Endothelial cell of umbilical vein (primary cell): ENCODE measurements at regions not wholly inside any gene's neighbourhood (a gene's known extent, or its start where the extent isn't known, plus 50 kb on each side); places are given as distances from the start of the nearest gene placed in this dataset.

Experiments
- BruUV-seq: library from RNA; stranded (reverse); fragments of 400-500 nt; replicated peaks from 2 replicates; lab custom pipeline; 2021; lab: Mats Ljungman, UMichigan
- CTCF ChIA-PET: fragments of 300-600, 350-600 bp; sonication (Branson Sonifier 250); formaldehyde crosslinking; loops from one replicate; lab custom pipeline; 2021; ENCODE audit warnings: antibody characterized with exemption, inconsistent platforms; lab: Charles Lee
- POLR2A ChIA-PET: fragments of 300-600, 350-600 bp; sonication (Branson Sonifier 250); formaldehyde crosslinking; loops from one replicate; lab custom pipeline; 2021; ENCODE audit warnings: antibody characterized with exemption, inconsistent platforms; lab: Charles Lee
- DNase-seq: peaks from one replicate; pipeline ENCODE4 v3.0.0-alpha.2; 2011; ENCODE audit warnings: low read depth, low spot score
- FAIRE-seq: peaks from 2 replicates; lab custom pipeline; 2011; peaks lifted over from hg19 to GRCh38; lab: Jason Lieb, UNC
- H2AFZ ChIP-seq: 2 replicates; pipeline ENCODE4 v1.6.0; 2012; ENCODE audit warnings: low read depth, low read length, control low read depth, inconsistent platforms
- H3K27ac ChIP-seq: 2 replicates; pipeline ENCODE4 v1.5.1; 2011; ENCODE audit warnings: low read depth, mild to moderate bottlenecking, control low read depth, low read length, moderate library complexity; ENCODE audit not compliant: insufficient read depth
- H3K27me3 ChIP-seq, 2 experiments: 2 replicates each; pipeline versions ENCODE4 v1.6.0 to v1.6.1; 2011; ENCODE audit warnings: low read length in 2 of 2, mixed read lengths in 1 of 2; ENCODE audit not compliant: control insufficient read depth in 2 of 2, insufficient read depth in 2 of 2
- H3K36me3 ChIP-seq, 2 experiments: 2 replicates in 1 of 2; 3 replicates in 1 of 2; pipeline ENCODE4 v1.5.1; 2011; ENCODE audit warnings: low read length in 2 of 2, mild to moderate bottlenecking in 1 of 2, moderate library complexity in 1 of 2; ENCODE audit not compliant: control insufficient read depth in 2 of 2, insufficient read depth in 2 of 2; ENCODE audit errors: extremely low read depth in 1 of 2
- H3K4me1 ChIP-seq: 3 replicates; pipeline ENCODE4 v1.5.1; 2011; ENCODE audit warnings: mild to moderate bottlenecking, low read length; ENCODE audit not compliant: control insufficient read depth, insufficient read depth; ENCODE audit errors: extremely low read depth
- H3K4me2 ChIP-seq: 2 replicates; pipeline ENCODE4 v1.6.1; 2011; ENCODE audit warnings: low read length, control low read depth, mixed read lengths; ENCODE audit not compliant: insufficient read depth
- H3K4me3 ChIP-seq, 3 experiments: fragments of 200-600 bp in 1 of 3; sonication (generic), shearing (Covaris generic) in 1 of 3; replicated peaks in 1 of 3; 2 replicates each; pipeline ENCODE4 v1.5.1; 2011 to 2016; ENCODE audit warnings: control low read depth in 3 of 3, low read length in 3 of 3, mild to moderate bottlenecking in 2 of 3, inconsistent platforms in 1 of 3, low read depth in 1 of 3, moderate library complexity in 1 of 3; ENCODE audit not compliant: insufficient read depth in 1 of 3
- H3K79me2 ChIP-seq: 2 replicates; pipeline ENCODE4 v1.6.0; 2012; ENCODE audit warnings: low read length, inconsistent platforms; ENCODE audit not compliant: control insufficient read depth, insufficient read depth
- H3K9ac ChIP-seq: replicated peaks from 2 replicates; pipeline ENCODE3; 2011; ENCODE audit warnings: low read length, control low read depth; ENCODE audit not compliant: insufficient read depth; ENCODE audit errors: extremely low read depth
- H3K9me1 ChIP-seq: replicated peaks from 3 replicates; pipeline ENCODE4 v1.6.0; 2011; ENCODE audit warnings: mild to moderate bottlenecking, low read length; ENCODE audit not compliant: control insufficient read depth, insufficient read depth; ENCODE audit errors: extremely low read depth
- H3K9me3 ChIP-seq: replicated peaks from 2 replicates; pipeline ENCODE4 v1.5.1; 2012; ENCODE audit warnings: low read length, inconsistent platforms; ENCODE audit not compliant: control insufficient read depth, insufficient read depth
- H4K20me1 ChIP-seq: replicated peaks from 2 replicates; pipeline ENCODE3; 2011; ENCODE audit warnings: mild to moderate bottlenecking, low read length; ENCODE audit not compliant: control insufficient read depth, insufficient read depth; ENCODE audit errors: extremely low read depth
- CTCF ChIP-seq, 2 donors: IDR thresholded peaks; 1 replicate in 1 of 2; 2 replicates in 1 of 2; pipeline ENCODE4 v1.5.1; 2011; ENCODE audit warnings: low read length in 2 of 2, mild to moderate bottlenecking in 2 of 2, moderate library complexity in 2 of 2, control low read depth in 1 of 2, inconsistent platforms in 1 of 2, low read depth in 1 of 2; ENCODE audit not compliant: insufficient read depth in 1 of 2; ENCODE audit errors: extremely low read depth in 1 of 2
- EZH2 ChIP-seq: IDR thresholded peaks from 2 replicates; pipeline ENCODE4 v1.6.1; 2012; ENCODE audit warnings: borderline replicate concordance, low read depth, mild to moderate bottlenecking, moderate library complexity, low read length, inconsistent platforms; ENCODE audit not compliant: severe bottlenecking
- FOS ChIP-seq: IDR thresholded peaks from 2 replicates; pipeline ENCODE4 v1.6.1; 2011; ENCODE audit warnings: mild to moderate bottlenecking, low read length, moderate library complexity, borderline replicate concordance; ENCODE audit not compliant: insufficient read depth
- GATA2 ChIP-seq: IDR thresholded peaks from 2 replicates; pipeline ENCODE4 v1.7.0; 2011; ENCODE audit warnings: low read depth, mild to moderate bottlenecking, moderate library complexity, mixed read lengths, low read length; ENCODE audit not compliant: insufficient read length, insufficient read depth
- JUN ChIP-seq: IDR thresholded peaks from 2 replicates; pipeline ENCODE4 v1.6.1; 2011; ENCODE audit warnings: borderline replicate concordance, low read depth; ENCODE audit not compliant: insufficient read length, insufficient read depth
- MAX ChIP-seq: IDR thresholded peaks from 2 replicates; pipeline ENCODE4 v1.6.1; 2011; ENCODE audit not compliant: insufficient read depth, insufficient read length
- MYC ChIP-seq: IDR thresholded peaks from one replicate; pipeline ENCODE4 v1.6.1; 2011; ENCODE audit warnings: mild to moderate bottlenecking, low read depth, low read length
- POLR2A ChIP-seq: IDR thresholded peaks from 2 replicates; pipeline ENCODE4 v1.6.1; 2012; ENCODE audit warnings: low read depth, mild to moderate bottlenecking, control low read depth, low read length
- POLR2AphosphoS5 ChIP-seq: IDR thresholded peaks from 2 replicates; pipeline ENCODE4 v1.6.1; 2012; ENCODE audit warnings: low read depth, mild to moderate bottlenecking, control low read depth, low read length, moderate library complexity; ENCODE audit not compliant: insufficient read depth
- dilution Hi-C: fragments of 300-500 bp; cut with MboI; formaldehyde crosslinking; loops from one replicate; pipeline ENCODE4 v1.15.0; 2019; ENCODE audit warnings: low sequenced_read_pairs; ENCODE audit not compliant: extremely low pct_ligation_motif_present
- intact Hi-C: fragments of 100-400 bp; cut with micrococcal nuclease; formaldehyde crosslinking; loops from one replicate; pipeline ENCODE4 v1.10.0; 2022

GRCh38 chr4:166277853-166278252 lies 404.8 kb downstream of the TLL1 start:
- no peak for DNase-seq
- Histone ChIP-seq H4K20me1 (no peaks in the 10 kb centered on the region), H3K4me2 (no peak overlapping the region), H3K9ac (no peak overlapping the region), H3K4me3 (no peak overlapping the region), H3K27ac (no peak overlapping the region), H2AFZ (no peak overlapping the region), H3K9me1 (no peaks in the 10 kb centered on the region), H3K79me2 (no peaks in the 10 kb centered on the region), H3K9me3 (no peaks in the 10 kb centered on the region), H3K27me3 (no peaks in the 10 kb centered on the region), H3K36me3 (no peaks in the 10 kb centered on the region), H3K4me1 (no peaks in the 10 kb centered on the region)
- dilution Hi-C loops = no loop called here
- BruUV-seq = no TSS peak
- TF ChIP-seq MAX (no peak), POLR2AphosphoS5 (no peak), GATA2 (no peak), FOS (no peak), MYC (no peak), EZH2 (no peak), POLR2A (no peak), JUN (no peak), CTCF (IDR thresholded peaks at IDR 0.05; ENCODE audit: extremely low read depth in 1 of 2, insufficient read depth in 1 of 2, low read depth in 1 of 2, low read length in 2 of 2) (no peak)
- CTCF ChIA-PET = no interaction called here
- FAIRE-seq = no peak
- POLR2A ChIA-PET = no interaction called here
- intact Hi-C loops = no loop called here
